Spinal cord (tissue), 9 donors: ENCODE measurements at regions not wholly inside any gene's neighbourhood (a gene's known extent, or its start where the extent isn't known, plus 50 kb on each side); places are given as distances from the start of the nearest gene placed in this dataset.

Experiments
- DNase-seq, 6 donors: peaks; one replicate each; pipeline versions ENCODE4 v3.0.0 to v3.0.0-alpha.2; 2013 to 2015; ENCODE audit warnings: low spot score in 6 of 6, low read depth in 4 of 6
- H3K27ac ChIP-seq: one replicate; pipeline ENCODE4 v1.5.1; 2013; ENCODE audit warnings: low read depth, low read length, control low read depth
- H3K27me3 ChIP-seq: one replicate; pipeline ENCODE4 v1.6.1; 2013; ENCODE audit warnings: low read length; ENCODE audit not compliant: control insufficient read depth, insufficient read depth
- H3K36me3 ChIP-seq: one replicate; pipeline ENCODE4 v1.6.1; 2013; ENCODE audit warnings: low read length; ENCODE audit not compliant: control insufficient read depth, insufficient read depth
- H3K4me1 ChIP-seq: one replicate; pipeline ENCODE4 v1.6.1; 2013; ENCODE audit warnings: low read length; ENCODE audit not compliant: control insufficient read depth, insufficient read depth
- H3K4me3 ChIP-seq: one replicate; pipeline ENCODE4 v1.5.1; 2013; ENCODE audit warnings: low read depth, low read length, control low read depth
- H3K9me3 ChIP-seq: one replicate; pipeline ENCODE4 v1.6.1; 2013; ENCODE audit warnings: low read length; ENCODE audit not compliant: control insufficient read depth, insufficient read depth
- WGBS: methylation state at CpG from one replicate; pipeline ENCODE4 v1.1.5; 2013; ENCODE audit warnings: missing lambda C conversion rate; ENCODE audit not compliant: insufficient coverage; 5-methylcytosine and 5-hydroxymethylcytosine counted together
- donor health status: healthy.

GRCh38 chr20:24877652-24878051 lies 71.4 kb upstream of the CST7 start:
- Histone ChIP-seq H3K4me3 (no peak overlapping the region), H3K27ac (no peak overlapping the region), H3K36me3 (no peaks in the 10 kb centered on the region), H3K27me3 (no peaks in the 10 kb centered on the region), H3K9me3 (peaks cover 3% of the 10 kb centered on the region), H3K4me1 (no peaks in the 10 kb centered on the region)
- no peak for DNase-seq
- WGBS: no CpG with 5 or more reads among the region's 1 CpG

GRCh38 chr20:24878657-24879056 lies 70.4 kb upstream of the CST7 start:
- DNase-seq: no peak
- Histone ChIP-seq H3K27me3 (no peaks in the 10 kb centered on the region), H3K9me3 (peaks cover 4% of the 10 kb centered on the region), H3K4me1 (no peaks in the 10 kb centered on the region), H3K36me3 (no peaks in the 10 kb centered on the region), H3K27ac (no peak overlapping the region), H3K4me3 (no peak overlapping the region)
- 96% methylated on average over 3 of the region's 6 CpGs for WGBS

- H3K4me3 ChIP-seq: no peak overlapping the region
- H3K36me3 ChIP-seq: no peaks in the 10 kb centered on the region
- H3K9me3 ChIP-seq: peaks cover 6% of the 10 kb centered on the region
- no peaks in the 10 kb centered on the region for H3K27me3 ChIP-seq
- no peak for DNase-seq
- 83% methylated on average over 6 of the region's 6 CpGs for WGBS
- H3K27ac ChIP-seq: no peak overlapping the region
- H3K4me1 ChIP-seq: no peaks in the 10 kb centered on the region
These were observed 69.2 kb upstream of the CST7 start for GRCh38 chr20:24879875-24880274.

GRCh38 chr20:24880356-24880755 lies 68.7 kb upstream of the CST7 start:
- DNase-seq: peak in 1 of 6 donors; percentile 59
- WGBS: 68% methylated on average over 3 of the region's 3 CpGs
- Histone ChIP-seq H3K9me3 (peaks cover 6% of the 10 kb centered on the region), H3K36me3 (no peaks in the 10 kb centered on the region), H3K27me3 (no peaks in the 10 kb centered on the region), H3K27ac (no peak overlapping the region), H3K4me3 (no peak overlapping the region), H3K4me1 (no peaks in the 10 kb centered on the region)

- no peak for DNase-seq
- Histone ChIP-seq H3K36me3 (no peaks in the 10 kb centered on the region), H3K9me3 (no peaks in the 10 kb centered on the region), H3K4me3 (no peak overlapping the region), H3K4me1 (no peaks in the 10 kb centered on the region), H3K27me3 (no peaks in the 10 kb centered on the region), H3K27ac (no peak overlapping the region)
- WGBS: 100% methylated on average over 6 of the region's 9 CpGs
These were observed 58.8 kb upstream of the CST7 start for GRCh38 chr20:24890286-24890685.

GRCh38 chr20:24891546-24892393 lies 57.3 kb upstream of the CST7 start:
- Histone ChIP-seq H3K4me3 (no peak overlapping the region), H3K27ac (no peak overlapping the region), H3K9me3 (no peaks in the 10 kb centered on the region), H3K4me1 (no peaks in the 10 kb centered on the region), H3K36me3 (no peaks in the 10 kb centered on the region), H3K27me3 (no peaks in the 10 kb centered on the region)
- 95% methylated on average over 34 of the region's 34 CpGs for WGBS
- DNase-seq: no peak

- H3K36me3 ChIP-seq: no peaks in the 10 kb centered on the region
These were observed 56.5 kb upstream of the CST7 start for GRCh38 chr20:24892522-24892921.

GRCh38 chr20:24892931-24893330 lies 56.1 kb upstream of the CST7 start:
- 97% methylated on average over 9 of the region's 10 CpGs for WGBS
- Histone ChIP-seq H3K36me3 (no peaks in the 10 kb centered on the region), H3K4me1 (no peaks in the 10 kb centered on the region), H3K4me3 (no peak overlapping the region), H3K27ac (no peak overlapping the region), H3K27me3 (no peaks in the 10 kb centered on the region), H3K9me3 (no peaks in the 10 kb centered on the region)
- no peak for DNase-seq

More at GRCh38 chr20:24892522-24892921, 56.5 kb upstream of the CST7 start:
- Histone ChIP-seq H3K27ac (no peak overlapping the region), H3K4me3 (no peak overlapping the region), H3K27me3 (no peaks in the 10 kb centered on the region), H3K4me1 (no peaks in the 10 kb centered on the region), H3K9me3 (no peaks in the 10 kb centered on the region)
- WGBS: 96% methylated on average over 8 of the region's 11 CpGs
- no peak for DNase-seq

GRCh38 chr20:24894488-24894887 lies 54.6 kb upstream of the CST7 start:
- Histone ChIP-seq H3K4me1 (no peaks in the 10 kb centered on the region), H3K36me3 (no peaks in the 10 kb centered on the region), H3K4me3 (no peak overlapping the region), H3K9me3 (no peaks in the 10 kb centered on the region), H3K27me3 (no peaks in the 10 kb centered on the region), H3K27ac (no peak overlapping the region)
- DNase-seq: no peak
- 100% methylated on average over 1 of the region's 4 CpGs for WGBS

- H3K9me3 ChIP-seq: no peaks in the 10 kb centered on the region
- DNase-seq: no peak
- no peaks in the 10 kb centered on the region for H3K36me3 ChIP-seq
- H3K27me3 ChIP-seq: no peaks in the 10 kb centered on the region
- H3K4me1 ChIP-seq: no peaks in the 10 kb centered on the region
- H3K4me3 ChIP-seq: no peak overlapping the region
- no CpG with 5 or more reads among the region's 1 CpG for WGBS
- H3K27ac ChIP-seq: no peak overlapping the region
These were observed 54.1 kb upstream of the CST7 start for GRCh38 chr20:24894967-24895366.
